PC-3 (cell line): ENCODE measurements at regions not wholly inside any gene's neighbourhood (a gene's known extent, or its start where the extent isn't known, plus 50 kb on each side); places are given as distances from the start of the nearest gene placed in this dataset.

Source experiments
- CTCF ChIP-seq: fragments of 300-600 bp; sonication (generic); conservative IDR thresholded peaks from 2 replicates; pipeline ENCODE4 v1.5.1; 2017; ENCODE audit warnings: antibody characterized with exemption, low read depth, mild to moderate bottlenecking, low read length
- EZH2 ChIP-seq: fragments of 300-600 bp; sonication (generic); IDR thresholded peaks from one replicate; pipeline ENCODE4 v1.6.1; 2017; ENCODE audit warnings: antibody characterized with exemption, mild to moderate bottlenecking, low read length; ENCODE audit not compliant: unreplicated experiment
- EZH2phosphoT487 ChIP-seq: fragments of 300-600 bp; sonication (generic); IDR thresholded peaks from 2 replicates; pipeline ENCODE4 v1.6.1; 2018; ENCODE audit warnings: mild to moderate bottlenecking, antibody characterized with exemption, low read length, borderline replicate concordance

DNA sequence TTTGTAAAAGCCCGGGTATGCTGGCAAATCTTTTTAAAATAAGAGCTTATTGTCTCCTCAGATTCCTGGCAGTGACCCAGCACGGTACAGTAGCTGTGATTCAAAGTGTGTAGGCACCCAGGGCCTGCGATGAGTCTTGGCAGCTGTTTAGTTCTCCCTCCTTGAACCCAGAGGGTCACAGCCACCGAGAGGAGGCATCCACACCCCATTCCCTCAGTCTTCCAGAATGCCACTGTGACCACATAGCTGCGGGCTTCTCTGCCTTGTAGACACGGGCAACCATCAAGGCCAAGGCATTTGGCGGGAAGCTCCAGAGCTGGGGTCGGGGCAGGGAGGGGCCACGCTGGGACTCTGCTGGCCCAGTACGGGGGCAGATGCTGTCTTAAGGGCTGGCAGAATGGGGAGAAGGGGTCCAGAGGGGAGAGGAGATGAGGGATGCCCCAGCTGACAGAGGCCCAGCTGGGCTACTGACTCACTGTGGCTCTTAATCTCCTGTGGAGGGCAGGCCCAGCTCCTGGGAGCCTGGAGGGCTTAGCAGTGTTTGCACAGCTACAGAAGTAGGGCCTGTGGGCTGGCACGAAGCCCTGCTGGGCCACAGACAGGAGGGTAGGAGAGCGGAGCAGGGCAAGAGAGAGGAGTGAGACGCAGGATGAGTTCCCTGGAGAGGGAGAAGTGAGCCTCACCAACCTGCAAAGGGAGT is 68.8 kb upstream of the DLG1 start:
- TF ChIP-seq CTCF (no peak), EZH2 (no peak), EZH2phosphoT487 (no peak)
